ENCODE measurements at regions not wholly inside any gene's neighbourhood (a gene's known extent, or its start where the extent isn't known, plus 50 kb on each side); places are given as distances from the start of the nearest gene placed in this dataset.

DNA sequence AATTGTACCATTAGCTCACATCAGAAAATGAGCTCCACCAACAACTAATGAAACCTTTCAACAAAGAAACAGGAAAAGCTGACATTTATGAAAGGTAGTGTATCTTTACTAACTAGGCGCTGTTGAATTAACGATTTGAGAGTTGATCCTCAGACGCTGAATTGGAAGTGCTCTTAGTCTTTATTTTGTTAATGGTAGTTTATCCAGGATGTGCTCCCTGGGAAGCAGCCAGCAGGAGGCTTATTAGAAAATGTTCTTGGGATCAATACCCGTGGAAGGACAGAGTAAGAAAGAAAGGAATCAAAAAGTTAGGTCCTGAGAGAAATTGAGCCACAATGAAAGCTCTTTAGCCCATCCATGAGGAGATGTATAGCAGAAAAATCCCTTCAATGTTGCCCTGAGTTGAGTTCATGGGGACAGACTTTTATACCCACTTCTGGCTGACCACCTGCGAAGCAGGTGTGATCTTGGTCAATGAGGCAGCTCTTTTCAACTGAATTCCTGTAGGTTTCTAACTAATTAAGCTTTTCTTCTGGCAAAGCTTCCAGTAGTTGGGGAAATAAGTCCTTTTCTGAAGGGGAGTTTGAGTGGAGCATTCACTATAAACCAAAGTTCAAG lies 492.6 kb upstream of the REG3G start:
- H3K4me3 ChIP-seq (ENCODE audit: low read depth, low read length), result no peak overlapping the region
- DNase-seq (ENCODE audit: low read depth), result no peak
- in situ Hi-C loops (cut with HindIII; ENCODE audit: low sequenced_read_pairs), result no loop called here
- TF ChIP-seq CTCF (IDR thresholded peaks at IDR 0.05; ENCODE audit: low read depth, low read length, missing control alignments), result no peak

DNA sequence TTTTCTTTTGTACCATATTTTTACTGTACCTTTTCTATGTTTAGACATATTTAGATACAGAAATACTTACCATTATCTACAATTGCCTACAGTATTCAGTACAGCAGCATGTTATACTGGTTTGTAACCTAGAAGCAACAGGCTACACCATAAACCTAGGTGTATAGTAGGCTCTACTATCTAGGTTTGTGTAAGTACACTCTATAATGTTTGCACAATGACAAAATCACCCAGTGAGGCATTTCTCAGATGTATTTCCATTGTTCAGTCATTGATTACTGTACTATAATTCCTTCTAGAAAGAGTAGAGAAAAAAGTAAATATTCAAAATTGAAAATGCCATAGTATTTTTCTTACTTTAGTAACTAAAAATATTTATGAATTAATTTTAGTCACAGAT lies 490.1 kb upstream of the REG3G start:
- H3K4me3 ChIP-seq (ENCODE audit: low read depth, low read length), result no peak overlapping the region
- no peak for DNase-seq (ENCODE audit: low read depth)
- TF ChIP-seq CTCF (IDR thresholded peaks at IDR 0.05; ENCODE audit: low read depth, low read length, missing control alignments), result no peak
- in situ Hi-C loops (cut with HindIII; ENCODE audit: low sequenced_read_pairs), result no loop called here

DNA sequence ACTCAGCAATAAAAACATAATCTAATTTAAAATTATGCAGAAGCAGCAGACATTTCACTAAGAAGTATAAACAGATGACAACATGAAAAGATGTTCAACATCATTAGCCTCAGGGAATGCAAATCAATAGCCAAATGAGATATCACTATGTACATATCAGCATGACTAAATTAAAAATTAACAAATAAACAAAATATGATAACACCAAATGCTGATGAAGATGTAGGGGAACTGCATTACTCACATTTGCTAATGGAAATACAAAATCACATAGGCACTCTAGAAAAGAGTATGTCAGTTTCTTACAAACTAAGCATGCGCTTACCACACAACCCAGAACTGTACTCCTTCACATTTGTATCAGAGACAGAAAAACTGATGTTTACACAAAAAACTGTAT lies 487.2 kb upstream of the REG3G start:
- H3K4me3 ChIP-seq (ENCODE audit: low read depth, low read length), result no peak overlapping the region
- no peak for DNase-seq (ENCODE audit: low read depth)
- in situ Hi-C loops (cut with HindIII; ENCODE audit: low sequenced_read_pairs), result no loop called here
- TF ChIP-seq CTCF (IDR thresholded peaks at IDR 0.05; ENCODE audit: low read depth, low read length, missing control alignments), result no peak

DNA sequence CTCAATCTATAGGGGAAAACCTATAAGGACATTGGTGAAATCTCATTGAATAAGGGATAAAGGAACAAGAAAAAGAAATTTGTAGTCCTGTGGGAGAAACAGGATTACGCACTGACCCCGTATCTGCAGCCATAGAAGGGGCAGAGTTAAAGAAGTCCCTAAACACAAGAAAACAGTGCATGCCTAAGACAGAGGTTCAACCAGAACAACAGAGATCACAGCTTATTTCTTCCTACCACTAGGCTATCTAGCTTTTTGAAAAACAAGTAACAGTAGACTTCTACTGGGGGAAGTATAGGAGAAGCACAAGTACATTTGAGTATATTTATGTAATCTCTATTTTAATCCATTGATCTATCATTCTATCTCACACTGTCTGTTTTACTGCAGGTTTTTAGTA lies 485.2 kb upstream of the REG3G start:
- DNase-seq (ENCODE audit: low read depth), result no peak
- in situ Hi-C loops (cut with HindIII; ENCODE audit: low sequenced_read_pairs), result no loop called here
- no peak for TF ChIP-seq CTCF (IDR thresholded peaks at IDR 0.05; ENCODE audit: low read depth, low read length, missing control alignments)
- H3K4me3 ChIP-seq (ENCODE audit: low read depth, low read length), result no peak overlapping the region

GRCh38 chr2:78541088-78541450 lies 484.4 kb upstream of the REG3G start:
- no peak for TF ChIP-seq CTCF (IDR thresholded peaks at IDR 0.05; ENCODE audit: low read depth, low read length, missing control alignments)
- H3K4me3 ChIP-seq (ENCODE audit: low read depth, low read length), result no peak overlapping the region
- in situ Hi-C loops (cut with HindIII; ENCODE audit: low sequenced_read_pairs), result no loop called here
- DNase-seq (ENCODE audit: low read depth), result no peak

DNA sequence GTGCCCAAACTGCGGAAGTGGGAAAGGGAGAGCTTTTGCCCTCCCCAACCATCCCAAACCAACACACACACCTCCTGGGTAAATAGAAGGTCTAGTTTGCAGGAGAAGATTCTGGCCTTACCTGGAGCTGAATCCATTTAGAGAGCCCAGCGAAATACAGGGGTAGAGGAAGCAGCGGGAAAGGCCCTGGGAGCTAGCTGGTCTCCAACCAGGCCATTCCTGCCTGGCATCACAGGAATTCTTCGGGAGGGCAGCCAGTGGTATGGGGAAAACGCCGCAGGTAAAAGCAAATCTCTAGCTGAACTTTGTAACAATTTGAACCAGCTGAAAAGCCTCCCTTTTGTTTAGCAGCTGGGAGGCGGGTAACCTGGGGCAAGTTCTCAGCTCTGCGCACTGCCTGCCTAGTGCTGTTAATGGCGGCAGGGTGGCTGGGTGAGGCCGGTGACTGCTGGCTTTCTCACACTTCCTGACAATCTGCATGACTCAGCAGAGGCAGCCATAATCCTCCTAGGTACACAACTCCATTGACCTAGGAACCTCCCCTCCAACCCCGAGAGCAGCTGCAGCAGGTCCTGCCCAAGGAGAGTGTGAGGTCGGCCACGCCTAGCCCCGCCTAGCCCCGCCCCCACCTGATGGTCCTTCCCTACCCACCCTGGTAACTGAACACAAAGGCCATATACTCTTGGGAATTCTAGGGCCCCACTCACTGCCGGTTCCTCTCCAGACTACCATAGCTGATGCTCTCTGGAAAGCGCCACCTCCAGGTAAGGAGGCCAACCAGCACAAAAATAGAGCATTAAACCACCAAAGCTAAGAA lies 483.8 kb upstream of the REG3G start:
- in situ Hi-C loops (cut with HindIII; ENCODE audit: low sequenced_read_pairs), result no loop called here
- no peak for DNase-seq (ENCODE audit: low read depth)
- no peak for TF ChIP-seq CTCF (IDR thresholded peaks at IDR 0.05; ENCODE audit: low read depth, low read length, missing control alignments)
- H3K4me3 ChIP-seq (ENCODE audit: low read depth, low read length), result no peak overlapping the region
